ENCODE measurements at regions not wholly inside any gene's neighbourhood (a gene's known extent, or its start where the extent isn't known, plus 50 kb on each side); places are given as distances from the start of the nearest gene placed in this dataset.
"Not testable (repeated sequence)": the region's sequence is repeated elsewhere in the genome, so short reads cannot be mapped to it uniquely, and the experiment has no call there.

DNA sequence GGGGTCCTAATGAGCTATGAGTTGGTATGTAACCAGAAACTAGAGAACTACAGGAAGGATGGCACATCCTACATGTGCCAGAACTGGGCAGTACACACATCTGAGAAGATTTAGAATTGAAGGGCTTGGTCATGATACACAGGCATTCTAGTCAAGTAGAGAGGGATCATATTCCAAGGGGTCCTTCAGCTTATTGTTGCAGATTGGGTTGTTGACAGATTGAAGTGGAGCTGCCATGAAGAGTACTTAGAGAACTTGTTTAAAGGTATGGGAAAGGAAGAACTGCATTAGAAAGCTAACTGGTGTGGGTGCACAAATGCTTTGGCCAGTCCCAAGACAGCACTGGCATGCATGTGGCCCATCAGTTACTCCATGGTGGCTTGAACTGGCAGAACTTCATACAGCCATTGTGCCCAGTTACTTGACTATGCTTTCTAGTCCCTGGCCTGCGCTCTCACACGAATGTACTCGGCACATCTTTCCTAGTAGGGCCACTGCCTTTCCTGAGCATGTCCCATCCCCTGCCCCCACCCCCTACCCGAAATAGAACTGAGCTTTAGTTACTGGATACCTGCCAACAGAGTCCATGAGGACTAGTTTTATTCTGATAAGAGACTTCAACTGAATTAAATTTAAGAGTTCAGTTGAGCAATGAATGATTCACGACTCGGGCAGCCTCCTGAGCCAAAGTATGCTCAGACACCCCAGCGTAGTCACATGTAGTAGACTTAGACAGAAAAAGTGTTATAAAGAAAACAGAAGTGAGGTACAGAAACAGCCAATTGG is 64.0 kb downstream of the CCNG2 start:
- no peak for DNase-seq (ENCODE audit: low spot score)

GRCh38 chr4:77225022-77225421 is 68.0 kb downstream of the CCNG2 start:
- DNase-seq (ENCODE audit: low spot score): no peak

DNA sequence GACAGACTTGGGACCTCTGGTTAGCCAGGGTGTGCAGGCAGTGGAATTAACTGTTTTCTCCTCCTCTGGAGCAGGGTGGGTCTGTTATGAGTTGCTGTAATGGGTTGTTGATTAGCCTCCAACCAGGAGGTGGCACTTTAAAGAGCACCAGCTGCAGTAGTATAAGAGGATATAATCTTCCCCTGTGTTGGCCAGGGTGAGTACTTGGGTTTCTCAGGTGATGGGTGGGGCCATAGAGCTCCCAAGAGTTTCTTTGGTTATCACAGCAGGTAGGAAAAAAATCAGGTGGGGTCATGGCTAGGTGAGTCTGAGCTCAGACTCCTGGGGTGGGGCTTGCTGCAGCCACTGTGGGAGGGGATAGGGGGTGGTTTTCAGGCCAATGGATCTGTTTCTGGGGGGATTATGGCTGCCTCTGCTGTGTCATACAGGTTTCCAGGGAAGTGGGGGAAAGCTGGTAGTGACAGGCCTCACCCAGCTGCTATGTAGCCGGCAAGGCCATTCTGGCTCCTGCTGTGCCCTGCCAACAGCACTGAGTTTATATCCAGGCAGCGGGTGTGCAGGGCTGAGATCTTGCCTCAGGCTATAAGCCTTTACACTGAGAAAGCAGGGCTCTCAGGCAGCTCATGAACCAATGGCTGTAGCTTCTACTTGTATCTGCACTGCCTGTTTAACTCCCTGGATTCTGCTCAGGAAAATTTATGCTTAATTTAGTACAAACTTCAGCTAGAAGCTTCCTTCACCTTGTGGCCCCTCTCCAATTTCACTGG is 70.1 kb downstream of the CCNG2 start:
- no peak for DNase-seq (ENCODE audit: low spot score)

GRCh38 chr4:77229433-77229832 is 72.4 kb downstream of the CCNG2 start:
- DNase-seq (ENCODE audit: low spot score): no peak

DNA sequence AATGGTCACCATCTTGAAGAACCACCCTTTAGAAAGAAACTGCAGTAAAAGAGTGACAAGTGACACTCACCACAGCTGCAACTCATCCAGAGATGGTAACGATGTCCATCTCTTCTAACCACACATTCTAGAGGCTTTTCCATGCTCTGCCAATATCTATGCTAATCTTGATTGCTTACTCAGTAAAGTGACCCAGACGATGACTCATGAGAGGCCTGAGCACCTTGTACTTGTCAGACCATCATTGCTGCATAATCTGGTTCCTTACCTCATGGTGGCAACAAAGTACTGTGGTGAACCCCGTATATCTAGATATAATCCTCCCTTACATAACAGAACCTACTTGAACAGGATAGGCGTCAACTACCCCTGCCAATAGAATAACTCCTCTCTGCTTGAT is 75.6 kb downstream of the CCNG2 start:
- DNase-seq (ENCODE audit: low spot score): no peak

- DNase-seq (ENCODE audit: low spot score): no peak
Measured at GRCh38 chr4:77235289-77235854, 78.4 kb downstream of the CCNG2 start.

- no peak for DNase-seq (ENCODE audit: low spot score)
Measured at GRCh38 chr4:77236806-77237205, 79.8 kb downstream of the CCNG2 start.

- peak; percentile 87 for DNase-seq (ENCODE audit: low spot score)
Measured at GRCh38 chr4:77240469-77241066, 83.6 kb downstream of the CCNG2 start.

GRCh38 chr4:77248805-77249204 is 91.8 kb downstream of the CCNG2 start:
- no peak for DNase-seq (ENCODE audit: low spot score)

GRCh38 chr4:77251751-77252150 is 94.7 kb downstream of the CCNG2 start:
- no peak for DNase-seq (ENCODE audit: low spot score)

GRCh38 chr4:77263247-77263646 is 106.2 kb downstream of the CCNG2 start:
- DNase-seq (ENCODE audit: low spot score): no peak

- not testable (repeated sequence) for DNase-seq (ENCODE audit: low spot score)
Measured at GRCh38 chr4:77263976-77264375, 107.0 kb downstream of the CCNG2 start.

DNA sequence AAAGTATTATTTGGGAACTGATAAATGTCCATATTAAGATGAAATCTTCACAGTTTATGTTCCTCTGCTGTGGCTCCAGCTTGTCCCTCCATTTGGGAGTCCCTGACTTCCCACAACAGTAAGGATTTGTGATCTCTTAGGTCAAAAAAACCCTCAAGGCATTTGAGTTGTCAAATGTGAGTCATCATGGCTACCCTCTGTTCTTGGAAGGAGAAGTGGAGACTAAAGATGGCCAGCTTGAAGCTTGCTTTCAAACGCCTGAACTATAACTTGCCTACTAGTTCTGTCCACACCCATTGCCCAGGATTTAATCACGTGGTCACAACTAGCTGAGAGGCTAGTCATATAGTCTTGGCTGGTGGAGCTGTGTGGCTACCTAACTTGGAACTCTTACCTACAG is 107.8 kb downstream of the CCNG2 start:
- DNase-seq (ENCODE audit: low spot score): no peak

DNA sequence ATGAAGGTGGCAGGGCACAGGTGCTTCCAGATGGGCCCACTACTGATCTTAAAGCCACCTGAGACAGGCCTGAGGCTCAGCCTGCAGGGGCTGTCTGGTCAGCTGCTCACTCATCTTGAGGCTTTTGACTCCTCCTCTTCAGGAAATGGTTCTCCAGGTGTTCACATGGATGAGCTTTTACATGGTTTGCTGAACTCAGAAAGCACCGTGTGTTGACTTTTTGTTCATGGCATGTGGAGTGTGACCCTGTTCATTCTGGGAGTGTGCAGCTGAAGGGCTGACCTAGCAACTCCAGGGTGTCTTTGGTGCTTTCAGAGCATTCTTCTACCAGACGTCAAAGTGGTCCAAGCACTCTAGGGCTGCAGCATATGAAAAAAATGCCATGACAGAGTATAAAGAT is 111.1 kb downstream of the CCNG2 start:
- no peak for DNase-seq (ENCODE audit: low spot score)

DNA sequence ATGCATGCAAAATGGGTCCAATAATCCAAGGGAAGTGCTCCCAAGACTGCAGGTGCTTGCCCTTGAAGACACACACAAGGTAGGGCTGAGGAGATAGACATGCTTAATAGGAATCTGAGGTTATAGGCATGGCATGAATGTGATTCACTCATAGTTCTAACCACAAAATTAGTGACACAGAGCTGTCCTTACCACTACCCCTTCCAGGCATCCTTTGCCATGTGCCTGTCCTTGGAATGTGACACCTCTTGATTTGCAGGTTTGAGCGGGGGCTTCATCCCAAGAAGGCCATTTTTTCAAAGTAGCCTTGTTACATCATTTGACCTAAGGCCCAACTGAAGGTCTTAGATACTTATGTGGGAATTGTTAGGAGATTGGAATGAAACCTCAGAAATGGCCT is 112.5 kb downstream of the CCNG2 start:
- no peak for DNase-seq (ENCODE audit: low spot score)

DNA sequence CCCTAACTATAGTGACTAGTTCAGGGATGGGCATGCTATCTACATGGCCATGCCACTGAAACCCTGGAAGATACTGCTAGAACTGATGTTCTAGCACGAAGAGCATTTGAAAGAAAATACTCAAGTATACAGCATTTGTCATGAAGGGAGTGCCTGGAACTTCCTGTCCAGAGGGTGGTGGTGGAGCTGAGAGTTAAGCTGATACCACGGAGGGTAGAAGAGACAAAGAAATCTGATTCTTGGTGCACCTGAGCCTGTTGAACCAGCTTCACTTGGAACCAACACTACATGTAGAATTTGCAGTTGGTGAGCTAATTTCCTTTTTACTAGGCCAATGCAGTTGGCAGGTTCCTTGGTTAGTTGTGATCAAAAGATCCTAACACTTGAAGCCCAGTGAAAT is 116.4 kb downstream of the CCNG2 start:
- no peak for DNase-seq (ENCODE audit: low spot score)

DNA sequence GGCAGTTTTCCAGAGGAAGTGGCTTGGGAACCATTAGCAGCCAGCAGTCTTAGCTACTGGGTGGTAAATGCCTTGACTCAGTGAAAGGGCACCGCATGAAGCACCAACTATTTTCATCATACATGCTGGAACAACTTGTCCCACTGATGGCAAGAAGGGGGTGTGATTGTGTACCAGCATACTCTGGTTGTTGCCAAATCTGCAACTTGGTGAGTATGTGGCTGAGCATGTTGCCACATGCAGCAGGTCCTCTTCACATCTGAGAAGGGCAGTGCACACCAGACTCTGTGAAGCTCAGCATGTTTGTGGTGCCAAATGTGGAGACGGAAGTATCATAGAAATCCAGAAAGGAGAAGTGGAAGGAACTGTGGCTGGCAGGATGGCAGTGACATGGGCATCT is 122.1 kb downstream of the CCNG2 start:
- not testable (repeated sequence) for DNase-seq (ENCODE audit: low spot score)

DNA sequence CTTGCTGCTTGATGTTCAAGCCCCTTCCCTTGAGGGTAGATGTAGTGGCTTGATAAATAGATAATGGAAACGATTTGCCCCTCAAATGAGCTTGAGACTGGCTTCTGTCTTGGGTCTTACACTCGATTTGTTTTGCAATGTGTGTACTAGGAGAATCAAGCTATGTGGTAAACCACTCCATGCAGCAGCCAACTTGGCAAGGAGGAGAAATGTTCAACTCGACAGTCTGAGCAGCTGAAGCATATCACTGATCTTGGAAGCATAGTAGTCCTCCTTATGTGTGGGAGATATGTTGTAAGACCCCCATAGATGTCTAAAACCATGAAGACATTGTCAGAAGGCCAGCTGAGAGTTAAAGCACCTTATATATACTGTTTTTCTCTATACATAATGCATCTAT is 125.3 kb downstream of the CCNG2 start:
- DNase-seq (ENCODE audit: low spot score): no peak

- DNase-seq (ENCODE audit: low spot score): no peak
Measured at GRCh38 chr4:77284036-77284435, 127.0 kb downstream of the CCNG2 start.

DNA sequence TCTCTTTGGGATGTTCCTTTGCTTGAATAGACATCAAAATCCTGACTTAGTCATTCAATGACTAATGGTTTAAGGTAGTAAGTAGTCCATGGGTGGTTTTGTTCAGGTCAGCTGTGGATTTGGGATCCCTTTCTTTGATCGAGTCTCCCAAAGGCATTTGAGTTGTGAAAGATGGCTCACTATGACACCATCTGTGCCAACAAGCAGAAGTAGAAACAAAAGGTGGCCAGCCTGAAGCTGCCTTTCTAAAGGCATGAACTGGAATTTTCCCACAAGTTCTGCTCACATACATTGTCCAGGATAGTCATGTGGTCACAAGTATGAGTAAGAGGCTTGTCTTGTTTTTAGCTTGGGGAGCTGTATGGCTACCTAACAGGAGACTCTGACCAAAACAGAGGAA is 129.9 kb downstream of the CCNG2 start:
- DNase-seq (ENCODE audit: low spot score): no peak

- no peak for DNase-seq (ENCODE audit: low spot score)
Measured at GRCh38 chr4:77293426-77293825, 136.4 kb downstream of the CCNG2 start.

DNA sequence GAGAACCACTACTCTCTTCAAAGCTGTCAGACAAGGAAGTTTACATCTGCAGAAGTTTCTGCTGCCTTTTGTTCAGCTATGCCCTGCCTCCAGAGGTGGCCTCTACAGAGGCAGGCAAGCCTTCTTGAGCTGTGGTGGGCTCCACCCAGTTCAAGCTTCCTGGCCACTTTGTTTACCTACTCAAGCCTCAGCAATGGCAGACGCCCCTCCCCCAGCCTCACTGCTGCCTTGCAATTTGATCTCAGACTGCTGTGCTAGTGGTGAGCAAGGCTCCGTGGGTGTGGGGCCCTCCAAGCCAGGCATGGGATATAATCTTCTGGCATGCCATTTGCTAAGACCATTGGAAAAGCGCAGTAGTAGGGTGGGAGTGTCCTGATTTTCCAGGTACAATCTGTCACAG is 144.0 kb downstream of the CCNG2 start:
- DNase-seq (ENCODE audit: low spot score): not testable (repeated sequence)

DNA sequence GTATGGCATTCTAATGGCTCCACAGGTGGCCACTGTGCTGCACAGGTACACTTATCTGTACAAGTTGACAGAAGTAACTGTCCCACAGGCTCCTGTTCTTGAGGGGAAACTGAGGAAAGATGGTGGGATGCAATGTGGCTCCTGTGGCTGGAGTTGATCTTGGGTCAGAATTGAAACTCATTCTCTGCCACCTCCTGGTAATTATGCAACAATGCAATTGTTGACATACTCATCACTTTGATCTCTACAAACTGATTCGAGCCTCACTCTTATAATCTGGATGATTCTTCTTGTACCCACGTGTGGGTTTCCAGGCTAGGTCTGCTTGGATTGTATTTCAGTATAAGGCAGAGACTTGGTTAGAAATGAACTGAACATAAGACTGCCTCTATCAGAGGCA is 148.8 kb downstream of the CCNG2 start:
- no peak for DNase-seq (ENCODE audit: low spot score)
